GM19372 (cell line): ENCODE measurements at regions not wholly inside any gene's neighbourhood (a gene's known extent, or its start where the extent isn't known, plus 50 kb on each side); places are given as distances from the start of the nearest gene placed in this dataset.
"Not testable (repeated sequence)": the region's sequence is repeated elsewhere in the genome, so short reads cannot be mapped to it uniquely, and the experiment has no call there.

ENCODE experiments used
- ATAC-seq: cut with Tn5 transposase; IDR thresholded peaks from one replicate; pipeline ENCODE4 v1.9.1; 2021; ENCODE audit warnings: mild to moderate bottlenecking, low read depth, moderate library complexity; ENCODE audit not compliant: unreplicated experiment

DNA sequence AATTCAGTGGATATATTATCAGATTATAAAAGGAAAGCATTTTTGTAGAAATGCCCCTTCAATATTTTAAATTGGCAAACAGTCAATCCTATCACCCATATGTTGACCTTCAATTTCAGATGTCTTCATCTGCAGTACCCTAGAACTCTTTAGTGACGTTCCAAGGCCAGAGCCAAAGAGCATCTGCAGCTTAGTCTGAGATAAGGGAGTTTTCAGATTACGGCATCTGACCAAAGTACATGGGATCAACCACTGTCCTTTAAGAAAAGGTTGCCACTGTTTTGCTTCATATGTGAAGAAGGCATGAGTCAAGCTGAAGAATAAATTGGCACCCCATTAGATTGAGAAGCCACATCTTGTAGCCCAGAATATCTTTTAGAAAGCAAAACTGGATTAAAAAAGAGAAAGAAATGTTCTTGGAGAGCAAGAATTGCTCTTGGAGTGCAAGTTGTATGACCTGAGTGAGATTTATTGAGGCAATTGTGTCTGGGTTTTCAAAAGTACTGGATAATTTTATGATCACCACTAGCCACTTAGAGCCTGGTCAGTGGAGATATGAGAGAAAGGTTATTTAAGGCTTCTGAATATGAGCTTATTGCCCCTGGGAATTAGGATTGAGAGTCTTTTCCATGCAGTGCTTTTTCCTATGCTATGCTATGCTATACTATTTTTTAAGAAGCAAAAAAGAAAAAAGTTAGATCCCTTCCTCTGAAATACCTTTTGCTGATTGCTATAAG is 251.9 kb upstream of the NR3C2 start:
- ATAC-seq: no peak

DNA sequence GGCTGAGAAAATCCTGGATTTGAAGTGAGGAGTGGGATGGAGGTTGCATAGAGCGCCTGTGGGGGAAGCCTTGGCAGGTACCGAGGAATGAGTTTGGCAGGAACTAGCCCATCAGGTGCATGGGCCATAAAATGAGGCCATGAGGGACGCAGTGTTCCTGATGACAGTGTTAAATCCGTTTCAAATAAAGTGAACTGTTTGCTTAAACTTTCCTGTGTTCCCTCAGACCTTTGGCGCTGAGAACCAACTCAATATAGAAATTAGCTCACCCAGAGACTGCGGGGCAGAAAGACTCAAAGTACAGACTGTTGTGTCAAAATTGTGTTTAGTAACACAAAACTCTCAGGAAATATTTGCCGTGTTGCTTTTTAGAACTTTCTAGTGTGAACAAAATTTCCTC is 250.0 kb upstream of the NR3C2 start:
- ATAC-seq: no peak

GRCh38 chr4:148686449-148686848 is 244.2 kb upstream of the NR3C2 start:
- no peak for ATAC-seq

DNA sequence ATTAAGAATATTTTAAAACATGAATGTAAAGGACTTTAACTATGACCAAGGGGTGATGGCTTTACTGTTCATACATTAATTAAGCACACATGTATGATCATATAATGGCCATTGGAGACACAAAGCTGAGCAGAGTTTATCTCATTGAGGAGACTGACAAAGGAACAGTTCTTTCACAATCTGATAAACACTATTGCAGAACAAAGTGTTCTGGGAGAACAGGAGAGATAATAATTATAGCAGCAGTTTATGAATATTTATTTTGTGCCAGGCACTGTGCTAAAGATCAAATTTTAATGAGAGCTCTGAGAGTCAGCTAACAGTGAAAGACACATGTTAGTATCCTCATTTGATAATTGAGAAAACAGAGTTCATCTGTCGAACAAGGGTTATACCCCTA is 242.4 kb upstream of the NR3C2 start:
- no peak for ATAC-seq

DNA sequence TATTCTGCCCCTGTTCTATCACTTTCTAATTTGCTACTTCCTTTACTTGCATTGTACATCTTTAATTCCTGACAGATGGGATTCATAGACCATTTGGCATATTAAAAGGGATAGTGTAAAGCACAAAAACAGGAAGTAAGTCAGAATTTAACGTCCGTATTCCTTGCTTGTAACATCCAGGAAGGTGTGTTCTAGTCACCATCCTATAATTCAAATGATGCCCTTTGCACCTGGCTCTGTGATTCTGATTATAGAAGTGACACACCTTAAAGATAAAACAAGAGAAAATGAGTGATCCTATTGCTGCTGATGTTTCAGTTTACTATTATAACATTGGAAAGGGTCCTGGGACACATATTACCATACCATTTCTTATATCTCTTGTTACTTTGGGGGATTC is 238.7 kb upstream of the NR3C2 start:
- ATAC-seq: no peak

DNA sequence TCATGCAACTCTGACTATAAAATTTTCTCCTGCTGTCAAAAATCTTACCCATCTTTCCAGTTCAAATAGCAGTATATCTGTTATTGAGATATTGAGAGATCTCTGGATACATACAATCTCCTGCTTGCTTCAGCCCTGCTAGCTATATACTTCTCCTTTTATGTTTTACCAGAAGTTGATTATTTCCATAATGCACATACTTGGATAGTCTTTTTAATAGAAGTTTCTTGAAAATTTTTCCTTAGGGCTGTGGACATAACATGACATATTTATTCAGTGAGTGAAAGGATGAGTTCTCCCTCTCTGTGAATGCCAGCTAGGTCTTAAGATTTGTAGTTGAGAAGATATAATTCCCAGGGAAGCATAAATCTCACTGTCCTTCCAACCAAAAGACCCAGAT is 234.1 kb upstream of the NR3C2 start:
- ATAC-seq: no peak

- no peak for ATAC-seq
Observed at GRCh38 chr4:148674876-148675275, 232.7 kb upstream of the NR3C2 start.

DNA sequence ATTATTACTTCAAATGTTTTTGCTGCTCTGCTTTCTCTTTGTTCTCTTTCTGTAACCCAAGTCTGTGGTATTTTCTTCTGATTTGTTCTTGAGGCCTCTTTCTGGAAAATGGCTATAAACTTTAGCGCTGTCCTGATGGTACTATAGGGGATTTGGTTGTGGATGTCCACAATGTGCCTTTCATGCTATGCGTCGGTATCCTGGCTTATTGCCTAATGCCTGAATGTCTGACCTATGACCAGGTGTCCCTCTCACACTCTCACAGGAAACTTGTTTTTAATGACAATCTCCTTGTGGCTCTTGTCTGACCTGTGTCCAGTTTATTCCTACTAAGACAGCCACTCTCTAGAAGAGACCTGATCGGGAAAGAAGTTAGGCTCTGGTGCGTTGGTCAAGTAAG is 222.4 kb upstream of the NR3C2 start:
- no peak for ATAC-seq

DNA sequence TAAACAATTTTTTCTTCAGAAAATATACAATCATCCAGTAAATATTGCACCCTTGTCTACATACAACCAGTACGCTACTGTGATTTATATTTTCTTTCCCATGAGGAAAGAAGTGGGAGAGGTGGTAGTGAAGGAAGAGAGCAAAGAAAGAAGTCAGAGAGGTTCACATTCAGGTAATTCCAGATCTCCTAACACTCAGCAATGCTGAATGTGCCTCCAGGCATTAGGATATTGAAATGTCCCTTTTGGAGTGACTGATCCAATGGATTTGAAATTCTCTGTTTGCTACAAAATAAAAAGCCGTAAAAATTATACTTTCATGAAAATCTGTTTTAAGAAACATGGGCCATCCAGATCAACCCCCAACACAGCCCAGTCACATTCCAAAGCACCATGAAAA is 211.9 kb upstream of the NR3C2 start:
- no peak for ATAC-seq

DNA sequence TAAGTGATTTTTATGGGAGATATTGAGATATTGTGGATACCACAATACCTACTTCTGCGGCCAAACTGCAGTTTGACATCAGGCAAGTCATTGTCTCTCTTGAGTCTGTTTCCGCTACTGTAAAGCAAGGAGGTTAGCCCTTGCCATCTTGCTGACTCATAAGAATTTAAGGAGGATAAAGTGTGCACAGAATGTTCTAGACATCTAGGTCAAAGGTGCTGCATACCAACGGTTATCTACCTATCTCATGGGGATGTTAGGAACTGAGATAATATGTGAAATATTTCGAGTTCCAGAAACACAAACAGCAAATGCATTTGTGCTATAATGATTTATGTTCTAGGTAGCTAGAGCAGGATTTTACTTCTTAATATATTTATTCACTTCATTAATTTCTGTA is 211.5 kb upstream of the NR3C2 start:
- no peak for ATAC-seq

DNA sequence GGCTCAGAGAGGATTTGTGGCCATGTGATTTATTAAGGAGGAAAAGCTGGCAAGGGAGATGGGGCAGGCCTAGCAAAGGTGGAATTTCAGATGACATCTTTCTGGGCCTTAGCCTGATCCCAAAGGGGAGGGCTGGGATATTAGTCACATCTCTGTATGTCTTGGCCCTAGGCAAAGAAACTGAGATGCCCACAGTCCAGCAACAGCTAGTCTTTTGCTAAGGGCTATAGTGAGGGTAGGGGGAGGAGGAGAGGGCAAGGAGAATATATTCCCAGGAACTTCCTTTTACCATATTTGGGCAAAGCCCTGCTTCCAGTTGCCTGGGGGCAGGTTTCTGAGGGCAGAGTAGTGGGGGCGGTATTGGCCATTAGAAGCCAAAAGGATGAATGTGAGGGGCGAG is 209.8 kb upstream of the NR3C2 start:
- ATAC-seq: no peak

DNA sequence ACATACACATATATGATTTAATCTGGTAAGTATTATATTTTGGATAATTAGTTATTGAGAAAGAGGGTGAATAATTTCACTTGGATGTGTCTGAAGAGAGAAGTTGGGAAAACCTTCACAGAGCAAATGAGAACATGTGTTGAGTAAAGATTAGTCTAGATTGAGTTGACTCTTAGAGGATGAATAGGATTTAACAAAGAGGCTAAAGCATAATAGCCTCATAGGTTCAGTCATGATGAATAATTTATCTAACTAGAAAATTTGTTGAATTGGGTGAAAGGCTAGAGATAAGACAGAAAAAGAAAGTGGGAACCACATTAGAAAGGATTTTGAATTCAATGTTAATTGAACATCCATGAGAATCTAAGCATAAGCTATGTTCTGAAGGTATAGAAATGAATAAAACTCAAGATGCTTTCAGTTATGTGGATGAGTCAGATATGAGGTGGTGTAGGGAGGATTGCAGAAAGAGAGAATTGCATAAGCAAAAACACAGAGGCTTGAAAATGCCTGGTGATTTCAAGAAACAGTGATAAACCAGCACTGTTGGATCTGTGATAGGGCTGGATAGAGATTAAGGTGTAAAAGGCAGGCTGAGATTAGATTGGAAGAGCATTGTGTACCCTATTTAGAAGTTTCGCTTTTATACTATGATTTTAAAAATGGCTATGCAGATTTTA is 207.6 kb upstream of the NR3C2 start:
- no peak for ATAC-seq

DNA sequence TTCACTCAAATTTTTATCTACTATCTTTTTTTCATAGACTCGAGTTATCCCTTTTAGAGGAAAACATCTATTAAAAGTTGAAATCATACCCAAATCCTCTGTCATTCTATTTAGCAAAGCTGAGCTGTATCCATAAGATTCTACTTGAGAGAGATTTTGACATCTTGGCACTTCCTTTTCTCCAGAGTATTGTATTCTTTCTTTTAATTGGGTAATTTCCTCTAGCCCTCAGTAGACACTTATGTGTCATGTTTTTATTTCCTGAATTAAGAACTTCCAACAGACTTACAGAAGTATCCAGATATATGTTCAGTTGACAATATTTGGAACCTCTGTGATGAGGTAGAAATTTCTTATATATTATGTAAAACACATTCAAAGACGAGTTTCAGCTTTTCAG is 201.6 kb upstream of the NR3C2 start:
- no peak for ATAC-seq

DNA sequence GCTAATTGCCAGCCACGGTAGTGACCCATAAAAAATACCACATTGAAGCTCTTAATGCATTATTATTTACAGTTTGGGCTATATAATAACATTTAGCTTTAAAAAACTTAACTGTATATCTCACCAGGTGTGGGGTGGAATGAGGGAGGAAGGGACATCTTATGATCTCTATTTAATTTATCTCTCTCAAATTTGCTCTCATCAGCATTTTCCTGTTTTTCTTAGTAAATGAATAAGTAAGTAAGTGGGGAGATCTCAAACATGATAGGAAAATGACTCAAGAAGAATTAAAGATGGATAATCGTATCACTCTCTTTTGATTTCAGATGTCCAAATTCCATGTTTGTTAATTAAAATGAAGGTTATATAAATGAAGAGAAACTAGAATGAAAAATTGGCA is 200.7 kb upstream of the NR3C2 start:
- ATAC-seq: no peak

DNA sequence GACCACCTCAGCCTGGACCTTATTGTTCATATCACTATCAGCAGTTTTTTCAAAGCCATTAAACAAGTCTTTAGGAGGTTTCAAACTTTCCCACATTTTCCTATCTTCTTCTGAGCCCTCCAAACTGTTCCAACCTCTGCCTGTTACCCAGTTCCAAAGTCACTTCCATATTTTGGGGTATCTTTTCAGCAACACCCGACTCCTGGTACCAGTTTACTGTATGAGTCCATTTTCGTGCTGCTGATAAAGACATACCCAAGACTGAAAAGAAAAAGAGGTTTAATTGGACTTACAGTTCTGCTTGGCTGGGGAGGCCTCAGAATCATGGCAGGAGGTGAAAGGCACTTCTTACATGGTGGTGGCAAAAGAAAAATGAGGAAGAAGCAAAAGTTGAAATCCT is 195.9 kb upstream of the NR3C2 start:
- not testable (repeated sequence) for ATAC-seq

DNA sequence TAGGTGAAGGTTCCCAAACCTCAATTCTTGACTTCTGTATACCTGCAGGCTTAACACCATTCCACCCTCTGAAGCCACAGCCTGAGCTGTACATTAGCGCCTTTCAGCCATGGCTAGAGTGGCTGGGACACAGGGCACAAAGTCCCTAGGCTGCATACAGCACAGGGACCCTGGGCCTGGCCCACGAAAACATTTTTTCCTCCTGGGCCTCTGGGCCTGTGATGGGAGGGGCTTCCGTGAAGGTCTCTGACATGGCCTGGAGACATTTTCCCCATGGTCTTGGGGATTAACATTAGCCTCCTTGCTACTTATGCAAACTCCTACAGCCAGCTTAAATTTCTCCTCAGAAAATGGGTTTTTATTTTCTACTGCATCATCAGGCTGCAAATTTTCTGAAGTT is 195.2 kb upstream of the NR3C2 start:
- not testable (repeated sequence) for ATAC-seq

DNA sequence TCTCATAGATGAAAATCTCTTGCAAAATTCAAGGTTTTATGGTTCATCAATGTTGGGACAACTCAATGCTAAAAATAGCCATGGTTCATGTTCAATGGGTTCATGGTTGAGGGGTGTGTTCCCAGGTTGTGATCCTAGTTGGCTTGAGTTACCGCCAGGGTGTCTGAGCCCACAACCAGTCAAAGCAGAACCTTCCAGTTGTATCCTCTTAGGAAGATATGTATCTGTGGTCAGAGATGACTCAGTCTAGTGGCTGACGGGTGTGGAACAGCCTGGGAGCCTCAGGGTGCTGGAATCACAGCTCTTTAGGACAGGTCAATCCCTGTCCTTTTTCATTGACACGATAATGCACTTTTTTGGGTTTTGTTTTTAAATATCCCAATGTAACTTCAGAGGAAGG is 192.3 kb upstream of the NR3C2 start:
- ATAC-seq: no peak

GRCh38 chr4:148633720-148634119 is 191.5 kb upstream of the NR3C2 start:
- no peak for ATAC-seq

DNA sequence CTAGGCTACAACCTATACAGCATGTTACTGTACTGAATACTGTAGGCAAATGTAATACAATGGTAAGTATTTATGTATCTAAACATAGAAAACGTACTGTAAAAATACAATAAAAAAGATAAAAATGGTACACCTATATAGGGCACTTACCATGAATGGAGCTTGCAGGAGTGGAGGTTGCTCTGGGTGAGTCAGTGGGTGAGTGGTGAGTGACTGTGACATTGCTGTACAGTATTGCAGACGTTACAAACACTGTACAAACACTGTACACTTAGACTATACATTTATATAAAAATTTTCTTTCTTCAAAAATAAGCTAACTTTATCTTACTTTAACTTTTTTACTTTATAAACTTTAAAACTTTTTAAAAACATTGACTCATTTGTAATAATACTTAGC is 190.3 kb upstream of the NR3C2 start:
- no peak for ATAC-seq

GRCh38 chr4:148630051-148630450 is 187.8 kb upstream of the NR3C2 start:
- no peak for ATAC-seq

DNA sequence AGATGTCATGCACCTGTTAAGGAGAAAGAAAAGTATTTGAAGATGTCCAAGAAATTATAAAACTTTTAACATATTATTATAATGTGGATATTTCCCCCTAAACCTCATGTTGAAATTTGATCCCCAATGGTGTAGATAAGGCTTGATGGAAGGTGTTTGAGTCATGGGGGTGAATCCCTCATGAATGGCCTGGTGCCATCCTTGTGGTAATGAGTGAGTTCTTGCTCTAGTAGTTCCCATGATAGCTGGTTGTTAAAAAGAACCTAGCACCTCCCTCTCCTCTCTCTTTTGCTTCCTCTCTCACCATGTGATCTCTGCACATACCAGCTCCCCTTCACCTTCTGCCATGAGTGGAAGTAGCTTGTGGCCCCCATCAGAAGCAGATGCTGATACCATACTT is 176.6 kb upstream of the NR3C2 start:
- ATAC-seq: no peak

DNA sequence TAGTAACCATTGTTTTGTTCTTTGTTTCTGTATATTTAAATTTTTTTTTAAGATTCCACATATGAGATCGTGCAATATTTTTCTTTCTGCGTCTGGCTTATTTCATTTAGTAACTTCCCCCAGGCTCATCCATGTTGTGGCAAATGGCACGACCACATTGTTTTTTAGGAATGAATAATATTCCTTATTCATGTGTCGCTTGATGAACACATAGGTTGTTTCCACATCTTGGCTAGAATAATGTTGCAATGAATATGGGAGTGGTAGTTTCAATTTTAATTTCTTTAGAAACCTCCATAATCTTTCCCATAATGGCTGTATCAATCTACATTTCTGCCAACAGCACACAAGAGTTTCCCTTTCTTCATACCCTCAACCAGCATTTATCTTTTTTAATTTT is 166.8 kb upstream of the NR3C2 start:
- no peak for ATAC-seq
